ENCODE measurements at regions not wholly inside any gene's neighbourhood (a gene's known extent, or its start where the extent isn't known, plus 50 kb on each side); places are given as distances from the start of the nearest gene placed in this dataset.

DNA sequence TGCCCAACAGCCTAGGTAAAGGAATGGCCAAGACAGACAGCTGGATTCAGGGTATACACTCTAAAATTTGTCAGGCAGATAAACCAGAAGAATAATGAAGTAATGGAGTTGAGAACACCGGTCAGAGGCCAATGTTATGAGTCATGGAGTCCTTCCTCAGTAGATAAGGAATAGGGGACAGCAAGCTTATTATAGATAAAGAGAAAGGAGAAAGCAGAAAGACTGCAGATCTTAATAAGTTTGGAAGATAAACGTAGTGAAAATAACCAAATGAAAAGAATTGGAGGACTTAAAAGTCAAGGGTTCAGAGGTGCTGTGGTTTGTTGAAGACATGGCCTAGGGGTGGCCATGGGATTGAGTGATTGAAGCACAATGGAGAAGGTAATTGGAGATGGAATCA lies 63.5 kb upstream of the NFE2L2 start:
- TF ChIP-seq, protein P1, sequence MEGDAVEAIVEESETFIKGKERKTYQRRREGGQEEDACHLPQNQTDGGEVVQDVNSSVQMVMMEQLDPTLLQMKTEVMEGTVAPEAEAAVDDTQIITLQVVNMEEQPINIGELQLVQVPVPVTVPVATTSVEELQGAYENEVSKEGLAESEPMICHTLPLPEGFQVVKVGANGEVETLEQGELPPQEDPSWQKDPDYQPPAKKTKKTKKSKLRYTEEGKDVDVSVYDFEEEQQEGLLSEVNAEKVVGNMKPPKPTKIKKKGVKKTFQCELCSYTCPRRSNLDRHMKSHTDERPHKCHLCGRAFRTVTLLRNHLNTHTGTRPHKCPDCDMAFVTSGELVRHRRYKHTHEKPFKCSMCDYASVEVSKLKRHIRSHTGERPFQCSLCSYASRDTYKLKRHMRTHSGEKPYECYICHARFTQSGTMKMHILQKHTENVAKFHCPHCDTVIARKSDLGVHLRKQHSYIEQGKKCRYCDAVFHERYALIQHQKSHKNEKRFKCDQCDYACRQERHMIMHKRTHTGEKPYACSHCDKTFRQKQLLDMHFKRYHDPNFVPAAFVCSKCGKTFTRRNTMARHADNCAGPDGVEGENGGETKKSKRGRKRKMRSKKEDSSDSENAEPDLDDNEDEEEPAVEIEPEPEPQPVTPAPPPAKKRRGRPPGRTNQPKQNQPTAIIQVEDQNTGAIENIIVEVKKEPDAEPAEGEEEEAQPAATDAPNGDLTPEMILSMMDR (IDR thresholded peaks at IDR 0.05) = no peak
- no peak for TF ChIP-seq POLR2A (IDR thresholded peaks at IDR 0.05)
